A549 (cell line): ENCODE measurements at regions not wholly inside any gene's neighbourhood (a gene's known extent, or its start where the extent isn't known, plus 50 kb on each side); places are given as distances from the start of the nearest gene placed in this dataset.

ENCODE experiments used
- HDAC2 ChIP-seq: fragments of 200-600 bp; sonication (generic); IDR thresholded peaks from 2 replicates; pipeline ENCODE4 v1.6.1; 2016
- NR3C1 ChIP-seq: fragments of >200 bp; sonication (Bioruptor Twin); formaldehyde crosslinking; IDR thresholded peaks from 3 replicates; pipeline ENCODE4 v1.6.1; 2017
- TF ChIP-seq, protein P1 (sequence below): fragments of >200 bp; sonication (Bioruptor Twin); formaldehyde crosslinking; IDR thresholded peaks from 3 replicates; pipeline ENCODE4 v1.5.1; 2016

DNA sequence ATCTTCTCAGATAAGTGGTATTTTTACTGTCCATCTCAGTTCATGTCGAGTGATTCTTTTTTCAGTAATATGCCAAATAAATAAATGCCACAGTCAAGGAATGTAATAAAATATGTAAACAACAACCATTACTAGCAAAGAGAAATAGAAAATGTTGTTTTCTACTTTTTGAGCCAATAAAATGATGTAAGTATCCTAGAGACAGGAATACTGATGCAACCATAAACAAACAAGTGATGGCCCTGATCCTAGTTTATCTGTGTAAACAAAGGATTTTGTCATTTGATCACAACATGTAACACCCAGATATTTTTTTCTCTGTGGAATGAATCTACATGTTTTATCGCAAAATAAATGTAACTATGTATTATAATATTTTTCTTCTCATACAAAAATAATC lies 1852.8 kb downstream of the EFNA5 start:
- TF ChIP-seq, protein P1, sequence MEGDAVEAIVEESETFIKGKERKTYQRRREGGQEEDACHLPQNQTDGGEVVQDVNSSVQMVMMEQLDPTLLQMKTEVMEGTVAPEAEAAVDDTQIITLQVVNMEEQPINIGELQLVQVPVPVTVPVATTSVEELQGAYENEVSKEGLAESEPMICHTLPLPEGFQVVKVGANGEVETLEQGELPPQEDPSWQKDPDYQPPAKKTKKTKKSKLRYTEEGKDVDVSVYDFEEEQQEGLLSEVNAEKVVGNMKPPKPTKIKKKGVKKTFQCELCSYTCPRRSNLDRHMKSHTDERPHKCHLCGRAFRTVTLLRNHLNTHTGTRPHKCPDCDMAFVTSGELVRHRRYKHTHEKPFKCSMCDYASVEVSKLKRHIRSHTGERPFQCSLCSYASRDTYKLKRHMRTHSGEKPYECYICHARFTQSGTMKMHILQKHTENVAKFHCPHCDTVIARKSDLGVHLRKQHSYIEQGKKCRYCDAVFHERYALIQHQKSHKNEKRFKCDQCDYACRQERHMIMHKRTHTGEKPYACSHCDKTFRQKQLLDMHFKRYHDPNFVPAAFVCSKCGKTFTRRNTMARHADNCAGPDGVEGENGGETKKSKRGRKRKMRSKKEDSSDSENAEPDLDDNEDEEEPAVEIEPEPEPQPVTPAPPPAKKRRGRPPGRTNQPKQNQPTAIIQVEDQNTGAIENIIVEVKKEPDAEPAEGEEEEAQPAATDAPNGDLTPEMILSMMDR: no peak
- TF ChIP-seq HDAC2 (no peak), NR3C1 (no peak)
